Pancreas (tissue), 10 donors: ENCODE measurements at regions not wholly inside any gene's neighbourhood (a gene's known extent, or its start where the extent isn't known, plus 50 kb on each side); places are given as distances from the start of the nearest gene placed in this dataset.

ENCODE experiments used
- ATAC-seq, 4 donors: fragments of 200-7000 bp; cut with Tn5 transposase; one replicate each; pipeline versions ENCODE4 v1.8.0 to v1.9.1; 2020; ENCODE audit warnings: mild to moderate bottlenecking in 4 of 4, moderate library complexity in 4 of 4
- DNase-seq, 6 donors: peaks; one replicate each; pipeline ENCODE4 v3.0.0-alpha.2; 2020
- FAIRE-seq: peaks from 2 replicates; lab custom pipeline; 2012; peaks lifted over from hg19 to GRCh38; lab: Jason Lieb, UNC
- H3K27ac ChIP-seq, 4 donors: fragments of 200-600 bp; sonication (generic); 1 replicate in 3 of 4; 2 replicates in 1 of 4; pipeline versions ENCODE4 v1.5.0 to v1.8.0; 2020
- H3K27me3 ChIP-seq, 4 donors: fragments of 200-600 bp; one replicate each; pipeline ENCODE4 v1.8.0; 2021
- H3K36me3 ChIP-seq, 3 donors: fragments of 200-600 bp; sonication (generic) in 1 of 3; one replicate each; pipeline versions ENCODE4 v1.5.0 to v1.8.0; 2020 to 2021
- H3K4me1 ChIP-seq, 3 donors: fragments of 200-600 bp; one replicate each; pipeline ENCODE4 v1.8.0; 2021
- H3K4me3 ChIP-seq, 4 donors: fragments of 200-600 bp; sonication (generic) in 2 of 4; one replicate each; pipeline versions ENCODE4 v1.5.0 to v1.8.0; 2020 to 2021
- H3K9me3 ChIP-seq, 4 donors: fragments of 200-600 bp; one replicate each; pipeline ENCODE4 v1.8.0; 2021
- CTCF ChIP-seq, 4 donors: fragments of 200-600 bp; sonication (generic) in 3 of 4; IDR thresholded peaks; one replicate each; pipeline versions ENCODE4 v1.5.0 to v1.8.0; 2021; ENCODE audit warnings: antibody characterized with exemption in 4 of 4
- WGBS, 2 donors: extraction: QIAGEN DNeasy Blood & Tissue Kit; methylation state at CpG; one replicate each; pipeline ENCODE4 v1.1.7; 2013; 5-methylcytosine and 5-hydroxymethylcytosine counted together
- intact Hi-C, 3 donors: fragments of 100-400 bp; cut with DNase I; formaldehyde crosslinking; loops; one replicate each; pipeline versions ENCODE4 v1.11.1 to v1.14.2; 2022
- donor health status: healthy with polysubstance abuse.
- donor health status: DM: no; HTN: no; CAD: no; lungs with moderate emphysema.
- donor health status: DM: no; HTN: no; CAD: no.
- donor health status: control.
- donor health status: control.
- donor health status: Bipolar disorder and iron deficiency.
- donor health status: DM: yes; HTN: yes; CAD: no.
- donor health status: DM: no; HTN: no; CAD: no.
- donor health status: DM: no; HTN: no; CAD: no.
- donor health status: DM: yes; HTN: yes; CAD: no.

- no peaks in the 10 kb centered on the region for H3K27me3 ChIP-seq
- H3K27ac ChIP-seq, result no peak overlapping the region
- ATAC-seq, result no peak
- FAIRE-seq, result no peak
- H3K36me3 ChIP-seq, result no peaks in the 10 kb centered on the region
- intact Hi-C loops, result no loop called here
- no peak for TF ChIP-seq CTCF (IDR thresholded peaks at IDR 0.05)
- DNase-seq, result no peak
- no peak overlapping the region for H3K4me3 ChIP-seq
- no peaks in the 10 kb centered on the region for H3K9me3 ChIP-seq
- 93 to 94% methylated on average over 1 of the region's 1 CpG for WGBS, 2 donors
- no peaks in the 10 kb centered on the region for H3K4me1 ChIP-seq
Observed at GRCh38 chr21:28655471-28655870, 337.2 kb downstream of the LTN1 start.

DNA sequence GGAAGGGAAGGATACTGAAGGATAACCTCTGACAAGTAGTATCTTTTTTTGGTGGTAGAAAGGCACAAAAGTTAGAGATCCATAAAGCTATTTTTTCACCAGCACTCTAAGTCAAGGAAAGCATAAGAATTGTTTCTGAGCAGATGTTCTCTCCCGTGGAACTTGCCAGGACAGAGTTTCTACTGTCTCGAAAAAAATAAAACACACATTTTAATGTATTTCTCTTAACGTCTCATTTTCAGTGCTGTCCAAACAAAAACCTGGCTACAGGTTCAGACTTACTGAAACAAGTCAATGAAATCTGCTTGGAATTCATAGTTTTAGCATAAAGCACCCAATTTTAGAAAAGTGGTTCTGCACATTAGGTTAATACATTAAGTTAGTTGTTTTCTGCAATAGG lies 338.3 kb downstream of the LTN1 start:
- H3K27me3 ChIP-seq, result no peaks in the 10 kb centered on the region
- 38 to 48% methylated on average over 3 of the region's 3 CpGs for WGBS, 2 donors
- H3K36me3 ChIP-seq, result no peaks in the 10 kb centered on the region
- ATAC-seq, result no peak
- no peak overlapping the region for H3K27ac ChIP-seq
- H3K4me1 ChIP-seq, result no peaks in the 10 kb centered on the region
- no peak for TF ChIP-seq CTCF (IDR thresholded peaks at IDR 0.05)
- no peak overlapping the region for H3K4me3 ChIP-seq
- no peak for DNase-seq
- intact Hi-C loops, result no loop called here
- no peaks in the 10 kb centered on the region for H3K9me3 ChIP-seq
- FAIRE-seq, result no peak

GRCh38 chr21:28644762-28645161 lies 347.9 kb downstream of the LTN1 start:
- H3K27ac ChIP-seq, result no peak overlapping the region
- H3K27me3 ChIP-seq, result no peaks in the 10 kb centered on the region
- intact Hi-C loops, result no loop called here
- DNase-seq, result no peak
- no peak for ATAC-seq
- no peaks in the 10 kb centered on the region for H3K36me3 ChIP-seq
- no peak overlapping the region for H3K4me3 ChIP-seq
- no peak for FAIRE-seq
- H3K4me1 ChIP-seq, result no peaks in the 10 kb centered on the region
- no peaks in the 10 kb centered on the region for H3K9me3 ChIP-seq
- WGBS, 2 donors, result 55 to 79% methylated on average over 1 of the region's 1 CpG
- no peak for TF ChIP-seq CTCF (IDR thresholded peaks at IDR 0.05)

DNA sequence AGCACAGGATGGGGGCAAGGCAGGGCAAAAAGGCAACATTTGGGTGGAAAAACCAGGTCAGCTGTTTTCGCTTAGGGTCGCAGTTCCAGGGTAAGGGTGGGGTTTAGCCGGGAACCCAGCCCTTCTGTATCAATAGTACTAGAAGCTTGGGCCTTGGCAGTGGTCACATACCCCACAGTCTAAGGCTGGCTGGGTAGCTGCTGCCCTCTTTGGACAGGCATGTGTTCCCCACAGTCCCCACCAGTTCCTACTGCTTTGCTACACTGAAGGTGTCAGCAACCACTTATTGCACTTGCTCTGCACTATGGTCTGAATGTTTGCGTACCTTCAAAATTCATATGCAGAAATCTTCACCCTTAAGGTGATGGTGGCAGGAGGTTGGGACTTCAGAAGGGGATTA lies 349.8 kb downstream of the LTN1 start:
- Histone ChIP-seq H3K4me3 (no peak overlapping the region), H3K27me3 (no peaks in the 10 kb centered on the region), H3K36me3 (no peaks in the 10 kb centered on the region), H3K4me1 (no peaks in the 10 kb centered on the region), H3K9me3 (no peaks in the 10 kb centered on the region), H3K27ac (no peak overlapping the region)
- WGBS, 2 donors, result 91 to 94% methylated on average over 4 of the region's 4 CpGs
- no peak for ATAC-seq
- intact Hi-C loops, result no loop called here
- no peak for DNase-seq
- no peak for FAIRE-seq
- no peak for TF ChIP-seq CTCF (IDR thresholded peaks at IDR 0.05)

GRCh38 chr21:28641731-28642130 lies 350.9 kb downstream of the LTN1 start:
- no peak for FAIRE-seq
- WGBS, 2 donors, result 60 to 81% methylated on average over 1 of the region's 1 CpG
- no peak for TF ChIP-seq CTCF (IDR thresholded peaks at IDR 0.05)
- Histone ChIP-seq H3K4me1 (no peaks in the 10 kb centered on the region), H3K27ac (no peak overlapping the region), H3K4me3 (no peak overlapping the region), H3K36me3 (no peaks in the 10 kb centered on the region), H3K9me3 (no peaks in the 10 kb centered on the region), H3K27me3 (no peaks in the 10 kb centered on the region)
- no peak for ATAC-seq
- DNase-seq, result no peak
- intact Hi-C loops, result no loop called here
